Ishikawa (cell line): ENCODE measurements at regions not wholly inside any gene's neighbourhood (a gene's known extent, or its start where the extent isn't known, plus 50 kb on each side); places are given as distances from the start of the nearest gene placed in this dataset.

Experiments
- CEBPB ChIP-seq: IDR thresholded peaks from 2 replicates; pipeline ENCODE4 v1.6.1; 2012
- CREB1 ChIP-seq: IDR thresholded peaks from 2 replicates; pipeline ENCODE4 v1.6.1; 2012; ENCODE audit warnings: low read depth
- EGR1 ChIP-seq: IDR thresholded peaks from 2 replicates; pipeline ENCODE4 v1.6.1; 2012
- EP300 ChIP-seq: IDR thresholded peaks from 2 replicates; pipeline ENCODE4 v1.6.1; 2012; ENCODE audit warnings: borderline replicate concordance
- FOXM1 ChIP-seq: IDR thresholded peaks from 2 replicates; pipeline ENCODE4 v1.6.1; 2012; ENCODE audit warnings: low read depth, borderline replicate concordance
- MAX ChIP-seq: IDR thresholded peaks from 2 replicates; pipeline ENCODE4 v1.6.1; 2012
- NFIC ChIP-seq: IDR thresholded peaks from 2 replicates; pipeline ENCODE4 v1.6.1; 2012
- RAD21 ChIP-seq: IDR thresholded peaks from 2 replicates; pipeline ENCODE4 v1.6.1; 2012; ENCODE audit warnings: low read depth
- REST ChIP-seq: IDR thresholded peaks from 2 replicates; pipeline ENCODE4 v1.6.1; 2012; ENCODE audit warnings: low read depth, mild to moderate bottlenecking
- TAF1 ChIP-seq: IDR thresholded peaks from 2 replicates; pipeline ENCODE4 v1.6.1; 2012; ENCODE audit warnings: low read depth, mild to moderate bottlenecking
- TCF12 ChIP-seq: IDR thresholded peaks from 2 replicates; pipeline ENCODE4 v1.6.1; 2012; ENCODE audit warnings: low read depth
- TEAD4 ChIP-seq: IDR thresholded peaks from 2 replicates; pipeline ENCODE4 v1.6.1; 2012
- USF1 ChIP-seq: IDR thresholded peaks from 2 replicates; pipeline ENCODE4 v1.6.1; 2012
- YY1 ChIP-seq: IDR thresholded peaks from 2 replicates; pipeline ENCODE4 v1.6.1; 2012; ENCODE audit warnings: low read depth
- ZBTB7A ChIP-seq: IDR thresholded peaks from 2 replicates; pipeline ENCODE4 v1.6.1; 2012; ENCODE audit warnings: low read depth

- TF ChIP-seq REST, result no peak
- no peak for TF ChIP-seq MAX
- no peak for TF ChIP-seq TAF1
- TF ChIP-seq EGR1, result no peak
- no peak for TF ChIP-seq FOXM1
- no peak for TF ChIP-seq RAD21
- TF ChIP-seq NFIC, result no peak
- TF ChIP-seq CREB1, result no peak
- TF ChIP-seq TEAD4, result no peak
- TF ChIP-seq YY1, result no peak
- no peak for TF ChIP-seq TCF12
- no peak for TF ChIP-seq CEBPB
- no peak for TF ChIP-seq EP300
- no peak for TF ChIP-seq ZBTB7A
- no peak for TF ChIP-seq USF1
These were observed 943.3 kb upstream of the FANCL start for GRCh38 chr2:59184276-59185020.

- TF ChIP-seq USF1 (no peak), CREB1 (no peak), EP300 (no peak), CEBPB (no peak), NFIC (no peak), ZBTB7A (no peak), TCF12 (no peak), REST (no peak), EGR1 (no peak), YY1 (no peak), MAX (no peak), RAD21 (no peak), TEAD4 (no peak)
These were observed 941.9 kb upstream of the FANCL start for GRCh38 chr2:59183070-59183469.

GRCh38 chr2:59182249-59182648 lies 941.1 kb upstream of the FANCL start:
- TF ChIP-seq CEBPB (no peak), REST (no peak), TEAD4 (no peak), TCF12 (no peak), MAX (no peak), YY1 (no peak), EP300 (no peak), NFIC (no peak), ZBTB7A (no peak), USF1 (no peak), RAD21 (no peak), FOXM1 (no peak), CREB1 (no peak), EGR1 (no peak), TAF1 (no peak)

- no peak for TF ChIP-seq RAD21
- no peak for TF ChIP-seq EP300
These were observed 940.2 kb upstream of the FANCL start for GRCh38 chr2:59181347-59181746.
